ENCODE measurements at regions not wholly inside any gene's neighbourhood (a gene's known extent, or its start where the extent isn't known, plus 50 kb on each side); places are given as distances from the start of the nearest gene placed in this dataset.

DNA sequence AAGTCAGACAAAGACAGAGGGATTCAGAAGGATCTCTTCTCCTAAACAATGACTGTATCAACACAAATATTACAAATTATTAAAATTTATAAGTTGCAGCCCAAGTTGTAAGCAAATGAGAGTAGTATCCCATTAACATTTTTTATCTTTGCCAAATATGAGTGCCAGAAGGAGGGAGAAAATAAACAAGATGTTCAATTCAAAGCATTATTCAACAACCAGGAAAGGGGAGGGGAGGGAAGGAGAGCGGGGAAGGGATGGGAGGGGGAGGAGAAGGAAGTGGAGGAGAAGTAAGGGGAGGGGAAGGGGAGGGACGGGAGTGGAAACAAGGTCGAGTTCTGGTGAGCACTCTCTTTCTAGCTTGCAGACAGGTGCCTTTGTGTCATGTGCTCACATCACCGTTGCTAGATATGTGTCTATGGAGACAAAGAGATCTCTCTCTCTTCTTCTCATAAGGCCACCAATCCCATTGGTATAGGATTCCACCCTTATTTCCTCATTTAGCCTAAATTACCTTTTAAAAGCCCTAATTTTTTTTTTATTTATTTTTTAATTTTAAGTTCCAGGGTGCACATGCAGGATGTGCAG lies 679.6 kb upstream of the CHAC2 start:
- ChIA-PET POLR2A (no interaction called here), CTCF (no interaction called here)
- TF ChIP-seq, protein P1, sequence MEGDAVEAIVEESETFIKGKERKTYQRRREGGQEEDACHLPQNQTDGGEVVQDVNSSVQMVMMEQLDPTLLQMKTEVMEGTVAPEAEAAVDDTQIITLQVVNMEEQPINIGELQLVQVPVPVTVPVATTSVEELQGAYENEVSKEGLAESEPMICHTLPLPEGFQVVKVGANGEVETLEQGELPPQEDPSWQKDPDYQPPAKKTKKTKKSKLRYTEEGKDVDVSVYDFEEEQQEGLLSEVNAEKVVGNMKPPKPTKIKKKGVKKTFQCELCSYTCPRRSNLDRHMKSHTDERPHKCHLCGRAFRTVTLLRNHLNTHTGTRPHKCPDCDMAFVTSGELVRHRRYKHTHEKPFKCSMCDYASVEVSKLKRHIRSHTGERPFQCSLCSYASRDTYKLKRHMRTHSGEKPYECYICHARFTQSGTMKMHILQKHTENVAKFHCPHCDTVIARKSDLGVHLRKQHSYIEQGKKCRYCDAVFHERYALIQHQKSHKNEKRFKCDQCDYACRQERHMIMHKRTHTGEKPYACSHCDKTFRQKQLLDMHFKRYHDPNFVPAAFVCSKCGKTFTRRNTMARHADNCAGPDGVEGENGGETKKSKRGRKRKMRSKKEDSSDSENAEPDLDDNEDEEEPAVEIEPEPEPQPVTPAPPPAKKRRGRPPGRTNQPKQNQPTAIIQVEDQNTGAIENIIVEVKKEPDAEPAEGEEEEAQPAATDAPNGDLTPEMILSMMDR (IDR thresholded peaks at IDR 0.05; ENCODE audit: low read depth, low read length) = no peak

DNA sequence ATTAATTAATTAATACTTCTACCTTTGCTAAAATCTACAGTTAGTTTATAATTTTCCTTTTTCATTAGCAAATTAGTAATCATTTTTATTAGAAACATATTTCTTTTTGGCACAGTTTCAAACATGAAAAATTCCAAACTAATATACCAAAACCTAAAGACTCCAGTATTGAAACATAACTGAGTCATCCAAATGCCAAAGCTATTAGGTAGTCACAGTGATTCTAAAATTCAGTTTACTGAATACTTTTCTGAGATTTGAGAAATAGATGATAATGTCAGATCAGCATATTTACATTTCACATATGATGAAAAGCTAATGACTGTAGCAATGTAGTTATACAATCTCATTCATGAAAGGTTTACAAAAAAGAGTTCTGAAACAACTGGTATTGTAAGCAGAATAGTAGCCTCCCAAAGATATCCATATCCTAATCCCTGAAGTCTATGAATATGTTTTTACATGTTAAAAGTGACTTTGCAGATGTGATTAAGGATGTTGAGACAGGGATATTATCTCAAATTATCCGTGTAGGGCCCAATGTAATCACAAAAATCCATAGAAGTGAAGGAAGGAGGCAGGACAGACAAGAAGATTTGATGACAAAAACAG lies 680.2 kb upstream of the CHAC2 start:
- ChIA-PET CTCF (no interaction called here), POLR2A (no interaction called here)
- no peak for DNase-seq (ENCODE audit: low read depth, low spot score)
- H3K9me3 ChIP-seq (ENCODE audit: control insufficient read depth, insufficient read depth, low read length) = no peaks in the 10 kb centered on the region
- H3K27ac ChIP-seq (ENCODE audit: low read depth, low read length) = no peak overlapping the region
- TF ChIP-seq, protein P1 (IDR thresholded peaks at IDR 0.05; ENCODE audit: low read depth, low read length) = no peak
- H3K4me3 ChIP-seq (ENCODE audit: low read depth, low read length) = no peak overlapping the region
- no peaks in the 10 kb centered on the region for H3K27me3 ChIP-seq (ENCODE audit: control insufficient read depth, insufficient read depth, low read length)

More for the DNA sequence above, 679.6 kb upstream of the CHAC2 start:
- no peaks in the 10 kb centered on the region for H3K27me3 ChIP-seq (ENCODE audit: control insufficient read depth, insufficient read depth, low read length)
- H3K9me3 ChIP-seq (ENCODE audit: control insufficient read depth, insufficient read depth, low read length) = no peaks in the 10 kb centered on the region
- DNase-seq (ENCODE audit: low read depth, low spot score) = no peak
- no peak overlapping the region for H3K27ac ChIP-seq (ENCODE audit: low read depth, low read length)
- H3K4me3 ChIP-seq (ENCODE audit: low read depth, low read length) = no peak overlapping the region

DNA sequence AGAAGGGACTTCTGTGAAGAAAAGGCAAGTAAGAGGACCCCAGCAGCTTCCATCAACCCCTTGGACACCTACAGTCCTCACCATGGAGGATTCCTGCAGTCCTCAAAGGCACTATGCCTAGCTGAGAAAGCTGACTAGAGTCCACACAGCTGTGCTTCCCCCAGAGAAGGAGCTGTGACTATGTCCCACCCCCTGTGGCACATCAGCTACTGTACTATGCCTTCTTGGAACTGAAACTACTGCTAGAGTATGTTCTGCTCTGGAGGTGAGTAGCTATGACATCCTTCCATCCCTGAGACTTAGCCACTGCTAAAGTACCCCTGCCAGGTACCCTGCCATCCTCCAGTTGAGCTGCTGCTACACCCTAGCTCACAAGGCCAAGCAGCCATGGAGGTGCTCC lies 690.2 kb upstream of the CHAC2 start:
- TF ChIP-seq, protein P1 (IDR thresholded peaks at IDR 0.05; ENCODE audit: low read depth, low read length) = no peak
- POLR2A ChIA-PET = interaction anchor here (0.6 kb wide), 1 partner anchor 771 kb away, joined by 3 read pairs; no protein-coding TSS in a partner anchor
- H3K27me3 ChIP-seq (ENCODE audit: control insufficient read depth, insufficient read depth, low read length) = no peaks in the 10 kb centered on the region
- DNase-seq (ENCODE audit: low read depth, low spot score) = no peak
- no peak overlapping the region for H3K27ac ChIP-seq (ENCODE audit: low read depth, low read length)
- H3K4me3 ChIP-seq (ENCODE audit: low read depth, low read length) = no peak overlapping the region
- no peaks in the 10 kb centered on the region for H3K9me3 ChIP-seq (ENCODE audit: control insufficient read depth, insufficient read depth, low read length)
- CTCF ChIA-PET = no interaction called here

- no peaks in the 10 kb centered on the region for H3K9me3 ChIP-seq (ENCODE audit: control insufficient read depth, insufficient read depth, low read length)
- CTCF ChIA-PET = interaction anchor here (1.5 kb wide), 1 partner anchor 99 kb away, joined by 4 read pairs; no protein-coding TSS in a partner anchor
- TF ChIP-seq, protein P1 (IDR thresholded peaks at IDR 0.05; ENCODE audit: low read depth, low read length) = no peak
- no peak overlapping the region for H3K27ac ChIP-seq (ENCODE audit: low read depth, low read length)
- POLR2A ChIA-PET = no interaction called here
- no peaks in the 10 kb centered on the region for H3K27me3 ChIP-seq (ENCODE audit: control insufficient read depth, insufficient read depth, low read length)
- no peak for DNase-seq (ENCODE audit: low read depth, low spot score)
- no peak overlapping the region for H3K4me3 ChIP-seq (ENCODE audit: low read depth, low read length)
These were observed 691.8 kb upstream of the CHAC2 start for GRCh38 chr2:53075760-53076159.

DNA sequence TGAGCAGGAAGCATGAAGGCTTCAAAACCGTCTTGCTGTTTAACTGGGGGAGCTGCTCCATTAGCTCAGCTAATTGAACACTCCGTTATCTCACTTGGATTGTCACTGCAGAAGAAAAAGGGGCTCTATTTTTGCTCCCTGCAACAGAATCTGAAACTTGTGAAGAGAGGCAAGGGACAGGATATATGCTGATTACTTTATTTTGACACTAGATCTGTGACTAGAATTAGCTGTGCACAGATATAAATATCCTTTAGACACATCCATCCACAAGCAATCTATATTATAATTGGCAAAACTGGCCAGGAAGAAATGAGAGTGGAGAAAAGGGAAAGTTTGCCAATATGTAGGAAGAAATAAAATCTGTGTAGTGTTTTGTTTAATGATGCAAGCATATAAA lies 700.1 kb upstream of the CHAC2 start:
- H3K4me3 ChIP-seq (ENCODE audit: low read depth, low read length) = no peak overlapping the region

More for the DNA sequence above, 700.1 kb upstream of the CHAC2 start:
- Histone ChIP-seq H3K27me3 (ENCODE audit: control insufficient read depth, insufficient read depth, low read length) (no peaks in the 10 kb centered on the region), H3K27ac (ENCODE audit: low read depth, low read length) (no peak overlapping the region), H3K9me3 (ENCODE audit: control insufficient read depth, insufficient read depth, low read length) (no peaks in the 10 kb centered on the region)
- no peak for DNase-seq (ENCODE audit: low read depth, low spot score)
- CTCF ChIA-PET = no interaction called here
- TF ChIP-seq, protein P1 (IDR thresholded peaks at IDR 0.05; ENCODE audit: low read depth, low read length) = no peak
- POLR2A ChIA-PET = interaction anchor here (0.6 kb wide), 1 partner anchor 503 kb away, joined by 3 read pairs; no protein-coding TSS in a partner anchor

Data from AG04450 (cell line).